ENCODE measurements at regions not wholly inside any gene's neighbourhood (a gene's known extent, or its start where the extent isn't known, plus 50 kb on each side); places are given as distances from the start of the nearest gene placed in this dataset.

- no peak for TF ChIP-seq YY1 (IDR thresholded peaks at IDR 0.05; ENCODE audit: insufficient read depth, insufficient read length)
- no peak for TF ChIP-seq ZNF274 (IDR thresholded peaks at IDR 0.05; ENCODE audit: low read depth, low read length)
- TF ChIP-seq SUZ12 (IDR thresholded peaks at IDR 0.05; ENCODE audit: extremely low read depth, insufficient read depth, insufficient read length), result no peak
These were observed 238.8 kb upstream of the PCDH20 start for GRCh38 chr13:61654481-61654880.
